T-helper 2 cell treated with Interferon-gamma antibody and Interleukin-4, amounts not matched to agents 5 μg/mL and 100 μg/mL, for 36 hours (primary cell): ENCODE measurements at regions not wholly inside any gene's neighbourhood (a gene's known extent, or its start where the extent isn't known, plus 50 kb on each side); places are given as distances from the start of the nearest gene placed in this dataset.
"Not testable (repeated sequence)": the region's sequence is repeated elsewhere in the genome, so short reads cannot be mapped to it uniquely, and the experiment has no call there.

Experiments
- DNase-seq: peaks from one replicate; pipeline ENCODE4 v3.0.0; 2021; ENCODE audit warnings: low spot score
- H3K27ac Mint-ChIP-seq: one replicate; pipeline ENCODE4 v1.8.0; 2021; ENCODE audit warnings: mild to moderate bottlenecking, mixed read lengths
- H3K27me3 Mint-ChIP-seq: one replicate; pipeline ENCODE4 v1.8.0; 2021; ENCODE audit warnings: low read depth, mixed read lengths
- H3K36me3 Mint-ChIP-seq: one replicate; pipeline ENCODE4 v1.8.0; 2021; ENCODE audit warnings: low read depth, mixed read lengths
- H3K4me1 Mint-ChIP-seq: one replicate; pipeline ENCODE4 v1.8.0; 2021; ENCODE audit warnings: low read depth, mixed read lengths
- H3K4me3 Mint-ChIP-seq: one replicate; pipeline ENCODE4 v1.8.0; 2022; ENCODE audit warnings: mild to moderate bottlenecking, moderate library complexity, mixed read lengths
- H3K9me3 Mint-ChIP-seq: one replicate; pipeline ENCODE4 v1.8.0; 2021; ENCODE audit warnings: mixed read lengths

DNA sequence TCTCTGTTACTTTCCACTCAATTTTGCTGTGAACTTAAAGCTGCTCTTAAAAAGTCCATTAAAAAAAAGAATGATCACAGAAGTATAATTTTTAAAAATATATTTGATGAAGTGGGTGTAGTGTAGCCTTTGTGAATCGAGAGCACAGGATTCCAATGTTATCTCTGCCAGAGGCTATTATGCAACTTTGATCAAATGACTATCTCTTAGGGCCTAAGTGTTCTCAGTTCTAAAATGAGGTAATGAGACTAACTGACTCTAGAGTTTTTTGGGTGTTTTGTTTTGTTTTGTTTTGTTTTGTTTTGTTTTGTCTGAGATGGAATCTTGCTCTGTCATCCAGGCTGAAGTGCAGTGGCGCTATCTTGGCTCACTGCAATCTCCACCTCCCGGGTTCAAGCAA is 147.5 kb downstream of the FAM72C start:
- not testable (repeated sequence) for DNase-seq, H3K27me3 Mint-ChIP-seq, H3K4me3 Mint-ChIP-seq, H3K9me3 Mint-ChIP-seq, H3K4me1 Mint-ChIP-seq, H3K27ac Mint-ChIP-seq, H3K36me3 Mint-ChIP-seq

- not testable (repeated sequence) for H3K27me3 Mint-ChIP-seq, H3K4me1 Mint-ChIP-seq, H3K4me3 Mint-ChIP-seq, DNase-seq, H3K27ac Mint-ChIP-seq, H3K36me3 Mint-ChIP-seq, H3K9me3 Mint-ChIP-seq
These were observed 151.7 kb downstream of the FAM72C start for GRCh38 chr1:143820058-143820457.

DNA sequence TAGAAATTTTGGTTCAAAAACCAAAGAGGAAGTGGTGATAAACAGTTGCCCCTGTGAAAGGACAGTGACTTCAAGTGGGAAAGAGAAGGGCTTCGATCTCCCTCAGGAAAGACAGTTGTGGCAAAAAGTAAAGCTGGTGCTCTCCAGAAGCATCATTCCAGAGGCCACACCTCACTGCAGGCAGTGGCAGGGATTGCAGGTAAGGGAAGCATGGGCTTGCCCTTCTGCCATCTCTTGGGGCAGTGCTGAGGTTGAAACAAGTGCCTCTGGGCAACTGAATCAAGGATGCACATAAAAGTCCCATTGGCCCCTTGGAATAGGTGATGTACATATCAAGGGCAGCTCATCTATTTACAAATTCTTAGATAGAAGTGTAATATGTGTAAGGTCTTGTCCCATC is 155.4 kb downstream of the FAM72C start:
- not testable (repeated sequence) for H3K9me3 Mint-ChIP-seq, DNase-seq, H3K27ac Mint-ChIP-seq, H3K27me3 Mint-ChIP-seq, H3K36me3 Mint-ChIP-seq, H3K4me3 Mint-ChIP-seq, H3K4me1 Mint-ChIP-seq

DNA sequence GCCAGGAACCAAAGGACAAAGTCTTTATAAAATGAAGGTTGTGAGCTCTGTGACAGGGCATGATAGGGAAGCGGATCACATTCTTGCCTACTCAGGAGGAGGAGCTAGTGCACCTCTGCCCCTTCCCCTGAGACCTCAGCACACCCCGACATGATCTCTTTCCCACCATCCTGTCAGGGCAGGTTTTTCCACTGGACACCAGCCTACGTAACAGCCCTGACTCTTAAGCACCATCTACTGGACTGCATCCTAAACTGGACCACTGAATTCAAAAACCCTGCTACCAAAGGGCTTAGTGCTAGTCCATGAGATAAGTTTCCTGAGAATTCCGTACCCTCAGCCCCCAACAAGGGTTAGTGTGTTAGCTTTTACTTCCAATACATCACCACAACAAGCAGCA is 166.4 kb downstream of the FAM72C start:
- not testable (repeated sequence) for H3K27me3 Mint-ChIP-seq, DNase-seq, H3K9me3 Mint-ChIP-seq, H3K4me1 Mint-ChIP-seq, H3K27ac Mint-ChIP-seq, H3K36me3 Mint-ChIP-seq, H3K4me3 Mint-ChIP-seq

DNA sequence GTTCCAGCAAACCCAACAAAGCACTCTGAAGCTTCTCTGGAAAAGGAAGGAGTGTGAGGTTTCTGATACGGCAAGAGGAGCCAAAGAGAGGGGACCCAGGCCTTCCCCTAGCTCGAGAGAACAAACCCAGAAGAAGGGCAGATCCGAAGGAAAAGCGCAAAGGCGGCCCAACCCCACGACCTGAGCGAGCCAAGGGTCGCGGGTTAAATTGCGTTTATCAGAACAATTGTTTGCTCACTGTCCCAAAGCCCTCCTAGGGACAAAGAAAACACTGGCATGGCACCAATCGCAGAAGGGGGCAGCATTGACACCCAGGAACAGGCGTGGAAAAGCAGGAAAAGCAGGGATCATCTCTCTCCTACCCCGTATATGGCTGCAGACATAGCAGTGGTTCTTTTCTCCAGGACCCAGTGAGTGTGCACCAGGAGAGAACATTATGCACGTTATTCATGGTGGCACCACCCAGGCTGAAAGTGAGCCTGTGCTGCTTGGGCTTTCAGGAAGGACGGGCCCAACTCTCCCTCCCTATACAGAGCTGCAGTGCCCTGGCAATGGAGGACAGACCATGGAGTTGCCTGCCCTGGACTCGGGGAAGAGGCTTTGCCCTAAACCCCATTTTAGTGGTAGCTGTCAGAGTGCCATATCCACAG is 167.0 kb downstream of the FAM72C start:
- H3K4me1 Mint-ChIP-seq, H3K36me3 Mint-ChIP-seq, H3K27ac Mint-ChIP-seq, H3K27me3 Mint-ChIP-seq, H3K9me3 Mint-ChIP-seq, DNase-seq: not testable (repeated sequence)
- peak overlapping the region; percentile 57 for H3K4me3 Mint-ChIP-seq

- peak overlapping the region; percentile 74 for H3K27ac Mint-ChIP-seq
- peak; percentile 49 for DNase-seq
- H3K27me3 Mint-ChIP-seq, H3K9me3 Mint-ChIP-seq, H3K4me1 Mint-ChIP-seq, H3K36me3 Mint-ChIP-seq: not testable (repeated sequence)
- H3K4me3 Mint-ChIP-seq, result peak overlapping the region; percentile 80
These were observed 167.8 kb downstream of the FAM72C start for GRCh38 chr1:143803927-143804411.

DNA sequence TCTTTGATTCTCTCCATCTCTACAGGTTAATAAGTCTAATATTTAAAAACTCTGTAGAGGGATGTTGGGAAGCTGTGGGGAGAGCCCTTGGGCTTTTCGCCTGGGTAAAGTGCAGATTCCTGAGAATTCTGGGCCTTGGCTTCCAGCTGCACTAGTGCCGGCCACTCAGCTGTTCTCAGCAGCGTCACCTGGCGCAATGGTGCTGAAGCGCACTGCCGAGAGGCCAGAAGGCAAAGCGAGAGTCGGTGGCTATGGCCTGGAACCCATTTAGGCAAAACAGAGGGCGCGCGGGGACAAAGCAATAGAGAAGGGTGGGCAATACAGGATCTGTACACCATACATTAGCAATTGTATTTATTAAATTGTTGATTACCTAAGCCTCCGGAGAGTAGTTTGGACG is 168.7 kb downstream of the FAM72C start:
- not testable (repeated sequence) for H3K4me3 Mint-ChIP-seq, H3K36me3 Mint-ChIP-seq, H3K27ac Mint-ChIP-seq, DNase-seq, H3K27me3 Mint-ChIP-seq, H3K4me1 Mint-ChIP-seq, H3K9me3 Mint-ChIP-seq

- not testable (repeated sequence) for H3K4me1 Mint-ChIP-seq, H3K9me3 Mint-ChIP-seq, H3K27ac Mint-ChIP-seq, H3K36me3 Mint-ChIP-seq, DNase-seq, H3K27me3 Mint-ChIP-seq, H3K4me3 Mint-ChIP-seq
These were observed 172.1 kb downstream of the FAM72C start for GRCh38 chr1:143799568-143800187.

DNA sequence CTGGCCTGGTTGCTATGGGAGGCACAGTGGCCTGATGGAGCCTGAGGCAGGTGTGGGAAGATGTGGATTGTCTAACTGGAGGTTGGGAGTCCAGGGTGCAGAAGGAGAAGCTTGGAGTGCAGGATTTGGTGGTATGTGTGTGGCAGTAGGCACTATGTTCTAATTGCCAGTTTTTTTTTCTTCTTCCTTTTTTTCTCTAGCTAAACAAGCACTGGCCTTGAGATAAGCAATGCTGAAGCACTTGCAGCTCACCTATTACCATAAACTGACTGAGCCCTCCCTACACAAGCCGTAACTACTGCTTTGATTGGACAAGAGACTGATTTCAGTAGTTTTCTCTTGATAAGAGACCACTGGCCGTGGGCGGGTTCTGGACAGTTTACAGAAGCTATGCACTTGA is 175.4 kb downstream of the FAM72C start:
- not testable (repeated sequence) for DNase-seq, H3K9me3 Mint-ChIP-seq, H3K27me3 Mint-ChIP-seq, H3K27ac Mint-ChIP-seq, H3K36me3 Mint-ChIP-seq, H3K4me1 Mint-ChIP-seq, H3K4me3 Mint-ChIP-seq

GRCh38 chr1:143792047-143792937 is 179.5 kb downstream of the FAM72C start:
- H3K4me3 Mint-ChIP-seq, H3K27me3 Mint-ChIP-seq, DNase-seq, H3K4me1 Mint-ChIP-seq, H3K27ac Mint-ChIP-seq, H3K36me3 Mint-ChIP-seq, H3K9me3 Mint-ChIP-seq: not testable (repeated sequence)

DNA sequence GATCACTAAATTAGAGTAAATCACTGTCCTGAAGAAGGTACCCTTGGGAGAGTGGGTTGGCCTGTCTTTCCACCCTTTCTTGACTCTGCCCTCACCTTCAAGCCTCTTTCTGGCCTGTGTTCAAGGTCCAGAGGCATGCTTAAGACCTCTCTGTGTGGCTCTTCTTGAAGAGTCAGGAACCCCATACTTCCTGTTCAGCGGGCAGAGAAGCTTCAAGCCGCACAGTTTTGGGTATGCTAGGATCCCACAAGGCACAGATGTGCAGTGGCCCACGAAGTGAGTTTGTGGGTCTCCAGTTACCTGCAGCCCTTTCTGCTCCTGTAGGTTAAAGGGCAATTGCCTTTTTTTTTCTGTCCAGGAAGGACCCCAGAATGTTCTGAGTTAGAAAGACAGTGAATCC is 185.4 kb downstream of the FAM72C start:
- not testable (repeated sequence) for DNase-seq, H3K36me3 Mint-ChIP-seq, H3K9me3 Mint-ChIP-seq, H3K4me3 Mint-ChIP-seq, H3K4me1 Mint-ChIP-seq, H3K27me3 Mint-ChIP-seq, H3K27ac Mint-ChIP-seq

- H3K36me3 Mint-ChIP-seq, H3K9me3 Mint-ChIP-seq, DNase-seq, H3K27ac Mint-ChIP-seq, H3K4me3 Mint-ChIP-seq, H3K4me1 Mint-ChIP-seq, H3K27me3 Mint-ChIP-seq: not testable (repeated sequence)
These were observed 185.9 kb downstream of the FAM72C start for GRCh38 chr1:143785883-143786282.

DNA sequence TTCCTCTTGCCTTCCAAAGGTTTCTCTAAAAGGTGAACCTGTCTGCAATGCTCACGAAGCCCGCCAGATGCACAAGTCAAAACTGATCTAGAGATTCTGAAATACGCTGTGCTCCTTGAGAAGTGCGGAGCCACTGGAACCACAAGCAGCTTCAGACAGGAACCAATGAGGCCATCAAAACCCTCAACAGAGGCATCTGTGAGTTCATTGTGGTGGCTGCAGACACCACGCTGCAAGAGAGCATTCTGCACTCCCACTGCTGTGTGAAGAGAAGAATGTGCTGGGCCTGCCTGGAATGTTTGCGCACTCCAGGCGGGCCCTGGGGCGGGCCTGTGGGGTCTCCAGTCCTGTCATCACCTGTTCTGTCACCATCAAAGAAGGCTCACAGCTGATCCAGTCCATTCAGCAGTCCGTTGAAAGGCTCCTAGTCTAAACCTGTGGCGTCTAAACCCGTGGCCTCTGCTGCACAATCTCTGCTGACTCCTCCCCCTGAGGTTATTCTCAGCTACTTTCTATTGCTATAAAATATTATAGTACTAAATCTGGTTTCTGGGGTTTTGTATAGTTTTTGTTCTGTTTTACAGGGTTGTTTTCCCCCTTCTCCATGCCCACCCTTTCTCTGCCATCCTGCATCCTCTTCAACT is 187.4 kb downstream of the FAM72C start:
- H3K4me1 Mint-ChIP-seq, H3K27me3 Mint-ChIP-seq, DNase-seq, H3K27ac Mint-ChIP-seq, H3K9me3 Mint-ChIP-seq, H3K4me3 Mint-ChIP-seq, H3K36me3 Mint-ChIP-seq: not testable (repeated sequence)

- not testable (repeated sequence) for H3K4me3 Mint-ChIP-seq, DNase-seq, H3K36me3 Mint-ChIP-seq, H3K27me3 Mint-ChIP-seq, H3K27ac Mint-ChIP-seq, H3K4me1 Mint-ChIP-seq, H3K9me3 Mint-ChIP-seq
These were observed 193.6 kb downstream of the FAM72C start for GRCh38 chr1:143778178-143778577.
